Testis (tissue), 2 donors: ENCODE measurements at regions not wholly inside any gene's neighbourhood (a gene's known extent, or its start where the extent isn't known, plus 50 kb on each side); places are given as distances from the start of the nearest gene placed in this dataset.
A peak's percentile ranks its signal among the peaks of the same experiment; 100 is the strongest.

Source experiments
- DNase-seq: peaks from one replicate; pipeline ENCODE4 v3.0.0-alpha.2; 2019
- H3K27ac ChIP-seq, 2 donors: fragments of 200-600 bp; sonication (generic); one replicate each; pipeline ENCODE4 v1.5.1; 2019
- H3K27me3 ChIP-seq: fragments of 200-600 bp; sonication (generic); one replicate; pipeline ENCODE4 v1.5.1; 2019
- H3K36me3 ChIP-seq: fragments of 200-600 bp; sonication (generic); one replicate; pipeline ENCODE4 v1.5.1; 2017; ENCODE audit warnings: low read depth; ENCODE audit errors: missing control alignments
- H3K4me1 ChIP-seq: fragments of 200-600 bp; sonication (generic); one replicate; pipeline ENCODE4 v1.5.1; 2019
- H3K4me3 ChIP-seq, 2 donors: fragments of 200-600 bp; sonication (generic); one replicate each; pipeline ENCODE4 v1.5.1; 2017 to 2019
- H3K9me3 ChIP-seq: fragments of 200-600 bp; sonication (generic); one replicate; pipeline ENCODE4 v1.5.1; 2017
- POLR2A ChIP-seq: fragments of 450-650 bp; IDR thresholded peaks from one replicate; pipeline ENCODE4 v1.6.1; 2017; ENCODE audit warnings: antibody characterized with exemption, mild to moderate bottlenecking, moderate library complexity
- WGBS, 2 donors: methylation state at CpG; one replicate each; pipeline ENCODE4 v1.1.5; 2018; 5-methylcytosine and 5-hydroxymethylcytosine counted together
- intact Hi-C: fragments of 100-400 bp; cut with DNase I; formaldehyde crosslinking; loops from one replicate; pipeline ENCODE4 v1.15.1; 2023; ENCODE audit warnings: low total_unique reads
- TF ChIP-seq, protein P1 (sequence below), 3 experiments: fragments of 450-650 bp in 2 of 3; fragments of 200-600 bp in 1 of 3; sonication (generic) in 1 of 3; IDR thresholded peaks; one replicate each; pipeline ENCODE4 v1.5.1; 2016 to 2019; ENCODE audit warnings: antibody characterized with exemption in 3 of 3, mild to moderate bottlenecking in 2 of 3, moderate library complexity in 1 of 3

DNA sequence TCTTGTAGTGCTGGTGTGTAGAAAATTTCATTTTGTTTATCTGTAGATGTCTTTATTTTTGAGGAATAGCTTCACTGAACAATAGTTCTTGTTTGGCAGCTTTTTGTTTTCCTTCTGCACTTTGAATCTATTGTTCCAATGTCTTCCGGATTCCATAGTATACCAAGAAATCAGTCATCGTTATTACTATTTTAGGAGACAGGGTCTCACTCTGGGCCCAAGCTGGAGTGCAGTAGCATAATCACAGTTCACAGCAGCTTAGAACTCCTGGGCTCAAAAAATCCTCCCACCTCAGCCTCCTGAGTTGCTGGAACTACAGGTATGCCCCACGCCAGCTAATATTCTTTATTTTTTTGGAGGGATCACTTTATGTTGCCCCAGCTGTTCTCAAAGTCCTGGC is 67.7 kb upstream of the RGS2 start:
- H3K9me3 ChIP-seq = no peaks in the 10 kb centered on the region
- intact Hi-C loops = no loop called here
- TF ChIP-seq, protein P1, sequence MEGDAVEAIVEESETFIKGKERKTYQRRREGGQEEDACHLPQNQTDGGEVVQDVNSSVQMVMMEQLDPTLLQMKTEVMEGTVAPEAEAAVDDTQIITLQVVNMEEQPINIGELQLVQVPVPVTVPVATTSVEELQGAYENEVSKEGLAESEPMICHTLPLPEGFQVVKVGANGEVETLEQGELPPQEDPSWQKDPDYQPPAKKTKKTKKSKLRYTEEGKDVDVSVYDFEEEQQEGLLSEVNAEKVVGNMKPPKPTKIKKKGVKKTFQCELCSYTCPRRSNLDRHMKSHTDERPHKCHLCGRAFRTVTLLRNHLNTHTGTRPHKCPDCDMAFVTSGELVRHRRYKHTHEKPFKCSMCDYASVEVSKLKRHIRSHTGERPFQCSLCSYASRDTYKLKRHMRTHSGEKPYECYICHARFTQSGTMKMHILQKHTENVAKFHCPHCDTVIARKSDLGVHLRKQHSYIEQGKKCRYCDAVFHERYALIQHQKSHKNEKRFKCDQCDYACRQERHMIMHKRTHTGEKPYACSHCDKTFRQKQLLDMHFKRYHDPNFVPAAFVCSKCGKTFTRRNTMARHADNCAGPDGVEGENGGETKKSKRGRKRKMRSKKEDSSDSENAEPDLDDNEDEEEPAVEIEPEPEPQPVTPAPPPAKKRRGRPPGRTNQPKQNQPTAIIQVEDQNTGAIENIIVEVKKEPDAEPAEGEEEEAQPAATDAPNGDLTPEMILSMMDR (IDR thresholded peaks at IDR 0.05) = no peak
- TF ChIP-seq POLR2A = no peak
- WGBS, 2 donors = 88 to 97% methylated on average over 3 of the region's 3 CpGs
- H3K27ac ChIP-seq = no peak overlapping the region
- no peak overlapping the region for H3K4me3 ChIP-seq
- no peaks in the 10 kb centered on the region for H3K27me3 ChIP-seq
- no peak for DNase-seq
- H3K4me1 ChIP-seq = no peaks in the 10 kb centered on the region
- no peaks in the 10 kb centered on the region for H3K36me3 ChIP-seq

DNA sequence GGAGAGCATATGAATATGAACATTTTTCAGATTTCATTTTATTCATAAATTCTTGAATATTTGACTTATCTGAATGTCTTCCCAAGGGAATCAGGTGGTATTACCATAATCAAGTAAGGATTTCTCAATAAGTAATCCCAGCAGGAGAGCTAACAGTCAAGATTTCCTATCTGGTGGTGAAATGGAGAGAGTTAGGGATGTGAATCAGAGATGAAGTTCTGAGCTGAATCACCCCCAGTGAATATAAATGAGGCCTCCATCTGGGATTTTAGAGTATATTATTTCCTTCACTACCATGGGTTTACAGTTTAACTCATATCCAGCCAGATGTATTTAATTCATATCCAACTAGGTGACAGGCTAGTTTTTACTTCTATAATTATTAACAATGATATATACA is 61.5 kb upstream of the RGS2 start:
- no peaks in the 10 kb centered on the region for H3K36me3 ChIP-seq
- no peaks in the 10 kb centered on the region for H3K27me3 ChIP-seq
- DNase-seq = no peak
- H3K4me3 ChIP-seq = no peak overlapping the region
- TF ChIP-seq POLR2A = no peak
- TF ChIP-seq, protein P1 (IDR thresholded peaks at IDR 0.05) = no peak
- intact Hi-C loops = no loop called here
- H3K9me3 ChIP-seq = no peaks in the 10 kb centered on the region
- no peaks in the 10 kb centered on the region for H3K4me1 ChIP-seq
- H3K27ac ChIP-seq = no peak overlapping the region

DNA sequence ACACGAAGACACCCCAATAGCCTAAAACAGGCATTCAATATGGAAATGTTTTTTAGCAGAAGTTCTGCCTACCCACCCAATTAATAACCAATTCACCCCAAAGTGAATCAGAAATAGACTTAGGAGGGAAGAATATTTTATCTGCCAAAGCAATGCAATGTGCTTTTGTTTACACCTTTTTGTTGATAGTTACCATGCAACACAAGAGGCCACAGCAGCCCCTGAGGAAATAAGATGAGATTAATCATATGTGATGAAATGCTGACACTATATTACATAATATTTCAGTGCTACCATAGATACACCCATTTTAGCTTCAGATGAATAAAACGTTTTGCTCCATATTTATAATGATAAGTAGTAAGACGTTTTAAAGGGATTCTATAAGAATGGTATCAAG is 60.9 kb upstream of the RGS2 start:
- no peak for DNase-seq
- Histone ChIP-seq H3K4me3 (no peak overlapping the region), H3K9me3 (no peaks in the 10 kb centered on the region), H3K4me1 (no peaks in the 10 kb centered on the region), H3K27ac (no peak overlapping the region), H3K27me3 (no peaks in the 10 kb centered on the region), H3K36me3 (no peaks in the 10 kb centered on the region)
- TF ChIP-seq, protein P1 (IDR thresholded peaks at IDR 0.05) = no peak
- TF ChIP-seq POLR2A = no peak
- WGBS, 2 donors = 83 to 85% methylated on average over 3 of the region's 3 CpGs
- intact Hi-C loops = no loop called here

DNA sequence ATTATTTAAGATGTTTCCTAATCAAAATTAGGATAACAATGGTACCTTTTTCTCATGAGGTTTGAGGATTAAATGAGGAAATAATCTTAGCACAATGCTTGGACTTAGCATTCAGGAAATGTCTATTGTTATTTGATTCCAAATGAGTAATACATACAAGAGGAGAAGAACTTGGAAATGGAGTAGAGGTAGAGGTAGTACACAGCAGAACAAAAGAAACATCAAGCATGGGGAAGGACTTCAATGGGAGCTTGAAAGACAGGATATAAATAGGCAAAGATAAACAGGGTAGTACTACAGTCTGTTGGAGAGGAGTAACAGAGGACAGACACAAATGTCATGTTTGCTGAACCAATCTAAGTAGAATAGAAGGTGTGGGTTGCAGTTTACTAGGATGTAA is 59.5 kb upstream of the RGS2 start:
- H3K9me3 ChIP-seq = no peaks in the 10 kb centered on the region
- no peak overlapping the region for H3K27ac ChIP-seq
- no peak for DNase-seq
- no peaks in the 10 kb centered on the region for H3K36me3 ChIP-seq
- H3K27me3 ChIP-seq = no peaks in the 10 kb centered on the region
- no peak for TF ChIP-seq POLR2A
- TF ChIP-seq, protein P1 (IDR thresholded peaks at IDR 0.05) = no peak
- intact Hi-C loops = no loop called here
- H3K4me3 ChIP-seq = no peak overlapping the region
- H3K4me1 ChIP-seq = no peaks in the 10 kb centered on the region

DNA sequence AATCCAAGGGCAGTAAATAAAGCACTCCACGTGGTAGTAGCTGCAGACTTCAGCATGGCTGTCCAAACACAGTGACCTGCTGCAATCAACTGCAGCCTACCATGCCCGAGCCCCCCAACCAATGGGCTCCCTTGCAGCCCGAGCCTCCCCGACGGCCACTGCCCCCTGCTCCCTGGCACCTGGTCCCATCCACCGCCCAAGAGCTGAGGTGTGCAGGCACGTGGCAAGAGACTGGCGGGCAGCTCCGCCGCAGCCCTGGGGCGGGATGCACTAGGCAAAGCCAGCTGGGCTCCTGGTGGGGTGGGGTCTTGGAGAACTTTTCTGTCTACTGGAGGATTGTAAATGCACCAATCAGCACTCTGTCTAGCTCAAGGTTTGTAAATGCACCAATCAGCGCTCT is 57.6 kb upstream of the RGS2 start:
- no peaks in the 10 kb centered on the region for H3K4me1 ChIP-seq
- 68 to 87% methylated on average over 5 to 12 of the region's 12 CpGs for WGBS, 2 donors
- H3K4me3 ChIP-seq = no peak overlapping the region
- no peak for TF ChIP-seq POLR2A
- TF ChIP-seq, protein P1 (IDR thresholded peaks at IDR 0.05) = no peak
- intact Hi-C loops = no loop called here
- peak; percentile 16 for DNase-seq
- H3K27me3 ChIP-seq = no peaks in the 10 kb centered on the region
- H3K9me3 ChIP-seq = no peaks in the 10 kb centered on the region
- H3K27ac ChIP-seq = no peak overlapping the region
- H3K36me3 ChIP-seq = no peaks in the 10 kb centered on the region
